GM10248 (cell line): ENCODE measurements at regions not wholly inside any gene's neighbourhood (a gene's known extent, or its start where the extent isn't known, plus 50 kb on each side); places are given as distances from the start of the nearest gene placed in this dataset.

ENCODE experiments used
- CTCF ChIA-PET: fragments of 300-600 bp; sonication (Branson Sonifier 250); formaldehyde crosslinking; extraction: SDS; loops from one replicate; lab custom pipeline; 2021; ENCODE audit warnings: antibody characterized with exemption; lab: Yijun Ruan, JAX
- POLR2A ChIA-PET: fragments of 350-650 bp; sonication (Branson Sonifier 250); formaldehyde crosslinking; extraction: SDS; loops from one replicate; lab custom pipeline; 2020; ENCODE audit warnings: antibody characterized with exemption; lab: Yijun Ruan, JAX
- DNase-seq: peaks from one replicate; pipeline ENCODE4 v3.0.0; 2012; ENCODE audit errors: extremely low spot score
- TF ChIP-seq, protein P1 (sequence below): IDR thresholded peaks from 2 replicates; pipeline ENCODE4 v1.5.1; 2012; ENCODE audit warnings: mild to moderate bottlenecking, low read depth; ENCODE audit errors: extremely low read depth, missing control alignments, control extremely low read depth

DNA sequence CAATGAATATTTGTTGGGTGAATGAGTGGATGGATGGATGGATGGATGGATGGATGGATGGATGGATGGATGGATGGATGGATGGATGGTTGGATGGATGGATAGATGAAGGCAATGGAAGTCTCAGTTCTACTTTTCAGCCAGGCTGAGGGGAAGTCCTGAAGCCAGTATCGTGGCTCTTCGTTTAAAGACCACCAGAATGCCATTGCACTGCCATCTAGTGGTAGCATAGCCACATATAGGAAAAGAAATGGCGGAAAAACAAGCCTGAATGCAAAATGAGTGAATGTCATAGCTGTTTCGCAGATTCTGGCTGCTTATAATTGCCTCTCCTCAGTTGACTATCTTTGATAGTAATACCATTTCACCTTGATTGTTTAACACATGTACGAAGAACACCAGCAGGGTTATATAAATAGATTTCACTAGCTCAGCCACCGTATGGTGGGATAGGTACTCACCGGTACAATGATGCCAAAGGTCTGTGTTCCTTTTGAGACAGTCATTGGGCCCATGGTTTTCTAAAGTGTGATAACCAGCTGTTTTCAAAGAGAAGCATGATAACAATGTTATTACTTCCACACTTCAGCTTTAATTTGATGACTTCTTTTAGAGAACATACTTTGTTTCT is 62.3 kb upstream of the GREB1L start:
- TF ChIP-seq, protein P1, sequence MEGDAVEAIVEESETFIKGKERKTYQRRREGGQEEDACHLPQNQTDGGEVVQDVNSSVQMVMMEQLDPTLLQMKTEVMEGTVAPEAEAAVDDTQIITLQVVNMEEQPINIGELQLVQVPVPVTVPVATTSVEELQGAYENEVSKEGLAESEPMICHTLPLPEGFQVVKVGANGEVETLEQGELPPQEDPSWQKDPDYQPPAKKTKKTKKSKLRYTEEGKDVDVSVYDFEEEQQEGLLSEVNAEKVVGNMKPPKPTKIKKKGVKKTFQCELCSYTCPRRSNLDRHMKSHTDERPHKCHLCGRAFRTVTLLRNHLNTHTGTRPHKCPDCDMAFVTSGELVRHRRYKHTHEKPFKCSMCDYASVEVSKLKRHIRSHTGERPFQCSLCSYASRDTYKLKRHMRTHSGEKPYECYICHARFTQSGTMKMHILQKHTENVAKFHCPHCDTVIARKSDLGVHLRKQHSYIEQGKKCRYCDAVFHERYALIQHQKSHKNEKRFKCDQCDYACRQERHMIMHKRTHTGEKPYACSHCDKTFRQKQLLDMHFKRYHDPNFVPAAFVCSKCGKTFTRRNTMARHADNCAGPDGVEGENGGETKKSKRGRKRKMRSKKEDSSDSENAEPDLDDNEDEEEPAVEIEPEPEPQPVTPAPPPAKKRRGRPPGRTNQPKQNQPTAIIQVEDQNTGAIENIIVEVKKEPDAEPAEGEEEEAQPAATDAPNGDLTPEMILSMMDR, result peak; percentile 77
- POLR2A ChIA-PET, result no interaction called here
- DNase-seq, result peak; percentile 63
- CTCF ChIA-PET, result interaction anchor here (0.6 to 5.3 kb wide), 14 partner anchors 8 to 212 kb away, joined by 3 to 57 read pairs (median 4); no protein-coding TSS in a partner anchor

DNA sequence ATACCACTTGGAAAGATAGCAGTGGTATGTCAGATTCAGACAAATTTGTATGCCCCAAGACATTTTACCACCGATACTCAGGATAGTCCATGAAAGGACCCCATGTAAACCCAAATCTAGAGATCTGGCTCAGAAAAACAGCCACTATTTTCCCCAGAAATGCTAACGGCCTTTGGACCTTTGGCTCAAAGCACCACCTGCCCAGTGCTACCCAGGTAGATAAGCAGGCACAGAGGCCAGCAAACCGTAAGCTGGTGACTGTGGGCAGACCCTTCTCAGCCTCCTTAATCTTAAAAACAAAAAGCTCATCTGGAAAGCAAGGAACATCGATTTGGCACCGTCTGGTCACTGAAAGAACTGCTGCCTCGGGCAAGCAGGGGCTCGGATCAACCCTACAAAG is 61.4 kb upstream of the GREB1L start:
- DNase-seq, result no peak
- ChIA-PET POLR2A (no interaction called here), CTCF (interaction anchor here (0.9 to 5.3 kb wide), 12 partner anchors 7 to 213 kb away, joined by 3 to 57 read pairs (median 4); no protein-coding TSS in a partner anchor)
- TF ChIP-seq, protein P1, result no peak

DNA sequence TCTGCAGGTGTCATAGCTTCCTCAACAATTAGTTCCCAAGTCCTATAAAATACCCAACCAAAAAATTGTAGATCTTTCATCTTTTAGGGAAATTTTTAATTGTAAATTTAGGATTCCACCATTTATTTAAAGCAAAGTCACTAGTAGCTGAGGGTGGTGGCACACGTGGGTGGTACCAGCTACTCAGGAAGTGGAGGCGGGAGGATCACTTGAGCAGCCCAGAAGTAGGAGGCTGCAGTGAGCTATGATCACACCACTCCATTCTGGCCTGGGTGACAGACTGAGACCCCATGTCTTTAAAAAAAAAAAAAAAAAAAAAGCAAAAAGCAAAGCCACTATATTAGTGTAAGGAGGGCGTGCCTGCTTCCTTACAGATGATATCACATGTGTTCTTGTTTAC is 60.3 kb upstream of the GREB1L start:
- DNase-seq, result no peak
- ChIA-PET POLR2A (no interaction called here), CTCF (interaction anchor here (1.5 to 5.3 kb wide), 3 partner anchors 11 to 13 kb away, joined by 3 to 57 read pairs (median 4); no protein-coding TSS in a partner anchor)
- TF ChIP-seq, protein P1, result no peak

DNA sequence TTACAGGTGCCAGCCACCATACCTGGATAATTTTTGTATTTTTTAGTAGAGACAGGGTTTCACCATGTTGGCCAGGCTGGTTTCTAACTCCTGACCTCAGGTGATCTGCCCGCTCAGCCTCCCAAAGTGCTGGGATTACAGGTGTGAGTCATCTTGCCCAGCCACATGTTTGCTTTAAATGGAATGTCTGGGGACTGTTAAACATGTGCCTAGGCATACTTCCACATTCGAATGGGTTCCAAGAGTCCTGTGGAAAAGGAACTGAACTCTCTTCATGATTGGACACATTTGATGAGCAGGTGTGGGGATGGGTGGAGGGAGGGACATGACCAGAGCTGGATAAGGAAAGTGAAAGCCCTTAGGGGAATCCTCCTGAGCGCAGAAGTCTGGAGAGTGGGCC is 58.4 kb upstream of the GREB1L start:
- DNase-seq, result no peak
- ChIA-PET POLR2A (no interaction called here), CTCF (interaction anchor here (1.3 to 3.1 kb wide), 2 partner anchors 9 to 11 kb away, joined by 4 to 16 read pairs; no protein-coding TSS in a partner anchor)
- TF ChIP-seq, protein P1, result no peak

DNA sequence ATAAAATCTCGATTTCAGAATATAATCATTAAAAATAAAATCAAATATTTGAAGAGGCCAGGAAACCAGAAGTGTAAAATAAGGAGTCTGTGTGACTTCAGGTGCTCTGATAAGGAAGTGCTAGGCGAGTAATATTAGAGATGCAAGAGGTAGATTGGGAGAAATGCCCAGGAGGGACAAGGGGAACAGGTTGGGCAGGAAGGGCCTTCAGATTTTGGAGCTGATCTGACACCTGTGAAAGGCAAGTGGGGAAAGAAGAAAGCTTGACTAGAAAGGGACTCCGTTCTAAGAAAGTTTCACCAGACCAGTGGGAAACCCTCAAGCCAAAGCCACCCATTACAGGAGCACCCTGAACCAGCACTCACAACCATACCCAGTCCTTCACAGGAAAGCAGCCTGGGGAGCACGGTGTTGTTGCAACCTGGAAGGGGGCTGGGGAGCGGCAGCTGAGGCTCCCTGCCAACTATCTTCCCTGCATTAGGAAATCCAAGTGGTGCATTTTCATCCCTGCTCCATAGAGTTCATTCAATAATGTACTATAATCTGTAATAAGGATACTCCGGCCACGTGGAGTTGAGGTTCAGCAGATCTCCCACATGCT is 57.5 kb upstream of the GREB1L start:
- TF ChIP-seq, protein P1, result no peak
- ChIA-PET POLR2A (no interaction called here), CTCF (interaction anchor here (1.2 to 3.1 kb wide), 3 partner anchors 8 to 10 kb away, joined by 3 to 16 read pairs (median 4); no protein-coding TSS in a partner anchor)
- no peak for DNase-seq

DNA sequence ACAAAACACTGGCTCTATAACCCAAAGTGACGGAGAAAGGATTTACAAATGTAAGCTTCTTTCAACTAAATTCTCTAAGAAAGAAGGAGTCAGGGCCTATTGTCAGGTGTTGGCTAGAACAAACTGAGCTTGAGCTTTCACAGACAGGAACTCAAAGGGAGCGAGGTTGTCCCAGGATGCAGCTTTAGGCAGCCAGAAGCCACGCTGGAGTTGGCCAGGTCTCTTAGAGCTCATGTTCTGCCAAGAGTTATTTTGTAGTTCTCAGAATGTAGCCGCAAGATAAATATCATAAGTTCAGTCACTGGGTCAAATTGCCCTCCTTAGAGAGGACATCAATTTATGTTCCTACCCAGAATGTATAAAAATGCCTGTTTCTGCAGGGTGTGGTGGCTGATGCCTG is 54.1 kb upstream of the GREB1L start:
- CTCF ChIA-PET, result interaction anchor here (2.1 to 2.9 kb wide), 2 partner anchors 7 to 9 kb away, joined by 10 to 18 read pairs; no protein-coding TSS in a partner anchor
- POLR2A ChIA-PET, result no interaction called here

More for the DNA sequence above, 54.1 kb upstream of the GREB1L start:
- TF ChIP-seq, protein P1, result no peak
- DNase-seq, result no peak
